Nephron (organoid): ENCODE measurements at regions not wholly inside any gene's neighbourhood (a gene's known extent, or its start where the extent isn't known, plus 50 kb on each side); places are given as distances from the start of the nearest gene placed in this dataset.
"Not testable (repeated sequence)": the region's sequence is repeated elsewhere in the genome, so short reads cannot be mapped to it uniquely, and the experiment has no call there.

Experiments used
- H3K27ac Mint-ChIP-seq, 3 experiments: 2 replicates each; pipeline ENCODE4 v1.8.0; 2020; ENCODE audit warnings: mixed read lengths in 3 of 3, mild to moderate bottlenecking in 2 of 3, moderate library complexity in 1 of 3
- H3K27me3 Mint-ChIP-seq: 2 replicates; pipeline ENCODE4 v1.8.0; 2021; ENCODE audit warnings: low read depth, mild to moderate bottlenecking, moderate library complexity, mixed read lengths
- H3K36me3 Mint-ChIP-seq: 2 replicates; pipeline ENCODE4 v1.8.0; 2020; ENCODE audit warnings: low read depth, mixed read lengths
- H3K4me1 Mint-ChIP-seq: 2 replicates; pipeline ENCODE4 v1.8.0; 2020; ENCODE audit warnings: mixed read lengths
- H3K4me3 Mint-ChIP-seq, 3 experiments: 2 replicates each; pipeline ENCODE4 v1.8.0; 2020; ENCODE audit warnings: mild to moderate bottlenecking in 3 of 3, mixed read lengths in 3 of 3, moderate library complexity in 2 of 3
- H3K9me3 Mint-ChIP-seq: 2 replicates; pipeline ENCODE4 v1.8.0; 2020; ENCODE audit warnings: mixed read lengths
- TF ChIP-seq, protein P1 (sequence below), 3 experiments: fragments of 200-600 bp; sonication (generic); IDR thresholded peaks; one replicate each; pipeline ENCODE4 v1.5.0; 2021; ENCODE audit warnings: antibody characterized with exemption in 3 of 3; ENCODE audit not compliant: unreplicated experiment in 3 of 3

DNA sequence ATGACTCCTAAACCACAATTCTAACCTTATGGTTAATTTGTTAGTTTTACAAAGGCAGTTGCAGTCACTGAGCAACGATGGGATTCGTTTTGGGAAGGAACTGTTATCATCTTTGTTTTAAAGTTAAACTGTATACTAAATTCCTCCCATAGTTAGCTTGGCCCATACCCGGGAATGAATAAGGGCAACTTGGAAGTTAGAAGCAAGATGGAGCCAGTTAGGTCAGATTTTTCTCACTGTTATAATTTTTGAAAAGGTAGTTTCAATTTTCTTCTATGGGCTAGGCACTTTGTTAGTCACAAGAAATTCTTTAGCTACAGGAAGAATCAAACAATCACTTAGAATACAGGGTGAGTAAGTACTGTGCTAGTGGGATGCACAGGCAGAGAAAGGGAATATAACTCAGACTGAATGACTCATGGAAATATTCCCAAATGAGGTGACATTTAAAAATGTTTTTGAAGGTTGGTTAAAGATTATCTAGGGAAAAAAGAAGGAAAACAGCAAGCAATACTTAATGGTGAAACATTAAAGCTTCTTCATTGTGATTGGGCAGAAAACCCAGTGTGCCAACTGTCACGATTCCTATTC, 153.6 kb downstream of the MAGEB17 start:
- Mint-ChIP-seq H3K4me1 (no peaks in the 10 kb centered on the region), H3K27me3 (no peaks in the 10 kb centered on the region), H3K4me3 (no peak overlapping the region), H3K27ac (no peak overlapping the region), H3K9me3 (peaks cover 14% of the 10 kb centered on the region), H3K36me3 (peaks cover 10% of the 10 kb centered on the region)
- TF ChIP-seq, protein P1, sequence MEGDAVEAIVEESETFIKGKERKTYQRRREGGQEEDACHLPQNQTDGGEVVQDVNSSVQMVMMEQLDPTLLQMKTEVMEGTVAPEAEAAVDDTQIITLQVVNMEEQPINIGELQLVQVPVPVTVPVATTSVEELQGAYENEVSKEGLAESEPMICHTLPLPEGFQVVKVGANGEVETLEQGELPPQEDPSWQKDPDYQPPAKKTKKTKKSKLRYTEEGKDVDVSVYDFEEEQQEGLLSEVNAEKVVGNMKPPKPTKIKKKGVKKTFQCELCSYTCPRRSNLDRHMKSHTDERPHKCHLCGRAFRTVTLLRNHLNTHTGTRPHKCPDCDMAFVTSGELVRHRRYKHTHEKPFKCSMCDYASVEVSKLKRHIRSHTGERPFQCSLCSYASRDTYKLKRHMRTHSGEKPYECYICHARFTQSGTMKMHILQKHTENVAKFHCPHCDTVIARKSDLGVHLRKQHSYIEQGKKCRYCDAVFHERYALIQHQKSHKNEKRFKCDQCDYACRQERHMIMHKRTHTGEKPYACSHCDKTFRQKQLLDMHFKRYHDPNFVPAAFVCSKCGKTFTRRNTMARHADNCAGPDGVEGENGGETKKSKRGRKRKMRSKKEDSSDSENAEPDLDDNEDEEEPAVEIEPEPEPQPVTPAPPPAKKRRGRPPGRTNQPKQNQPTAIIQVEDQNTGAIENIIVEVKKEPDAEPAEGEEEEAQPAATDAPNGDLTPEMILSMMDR (IDR thresholded peaks at IDR 0.05; ENCODE audit: unreplicated experiment in 3 of 3): no peak

DNA sequence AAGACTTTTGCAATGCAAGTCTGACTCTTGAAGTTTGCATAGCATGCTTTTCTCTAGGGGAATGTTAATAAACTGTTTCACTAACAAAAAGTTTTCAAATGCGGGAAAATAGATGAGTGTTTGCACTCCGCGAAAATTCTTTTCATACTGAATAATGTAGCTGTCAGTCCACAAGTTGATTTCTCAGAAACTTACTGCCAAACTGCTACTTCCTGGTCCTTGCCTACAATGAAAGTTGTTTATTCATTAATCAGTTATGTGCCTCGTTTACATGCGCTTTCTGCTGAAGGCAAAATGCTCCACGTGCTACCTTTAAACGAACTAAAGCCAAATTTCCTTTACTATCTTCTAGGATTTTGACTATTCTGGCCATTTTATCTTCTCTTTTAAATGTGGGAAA, 166.2 kb downstream of the MAGEB17 start:
- Mint-ChIP-seq H3K36me3 (no peaks in the 10 kb centered on the region), H3K4me3 (no peak overlapping the region), H3K4me1 (no peaks in the 10 kb centered on the region), H3K27me3 (no peaks in the 10 kb centered on the region), H3K9me3 (peaks cover 5% of the 10 kb centered on the region), H3K27ac (no peak overlapping the region)
- TF ChIP-seq, protein P1 (IDR thresholded peaks at IDR 0.05; ENCODE audit: unreplicated experiment in 3 of 3): no peak

- H3K36me3 Mint-ChIP-seq: no peaks in the 10 kb centered on the region
Observed at GRCh38 chrX:16335181-16335580, 167.9 kb downstream of the MAGEB17 start.

GRCh38 chrX:16347968-16348670, 180.8 kb downstream of the MAGEB17 start:
- peaks cover 4% of the 10 kb centered on the region for H3K36me3 Mint-ChIP-seq
- TF ChIP-seq, protein P1 (IDR thresholded peaks at IDR 0.05; ENCODE audit: unreplicated experiment in 3 of 3): no peak
- no peaks in the 10 kb centered on the region for H3K4me1 Mint-ChIP-seq
- no peaks in the 10 kb centered on the region for H3K27me3 Mint-ChIP-seq
- H3K4me3 Mint-ChIP-seq: no peak overlapping the region
- peaks cover 10% of the 10 kb centered on the region for H3K9me3 Mint-ChIP-seq
- H3K27ac Mint-ChIP-seq: no peak overlapping the region

More at GRCh38 chrX:16335181-16335580, 167.9 kb downstream of the MAGEB17 start:
- no peak overlapping the region for H3K27ac Mint-ChIP-seq
- H3K9me3 Mint-ChIP-seq: peaks cover 11% of the 10 kb centered on the region
- H3K27me3 Mint-ChIP-seq: no peaks in the 10 kb centered on the region
- TF ChIP-seq, protein P1 (IDR thresholded peaks at IDR 0.05; ENCODE audit: unreplicated experiment in 3 of 3): no peak
- H3K4me1 Mint-ChIP-seq: no peaks in the 10 kb centered on the region
- H3K4me3 Mint-ChIP-seq: no peak overlapping the region

DNA sequence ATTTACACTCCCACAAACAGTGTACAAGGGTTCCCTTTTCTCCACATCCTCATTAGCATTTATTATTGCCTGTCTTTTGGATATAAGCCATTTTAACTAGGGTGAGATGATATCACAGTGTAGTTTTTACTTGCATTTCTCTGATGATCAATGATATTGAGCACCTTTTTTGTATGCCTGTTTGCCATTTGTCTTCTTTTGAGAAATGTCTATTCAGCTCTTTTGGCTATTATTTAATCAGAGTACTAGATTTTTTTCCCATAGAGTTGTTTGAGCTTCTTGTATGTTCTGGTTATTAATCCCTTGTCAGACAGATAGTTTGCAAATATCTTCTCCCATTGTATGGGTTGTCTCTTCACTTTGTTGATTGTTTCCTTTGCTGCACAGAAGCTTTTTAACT, 190.6 kb downstream of the MAGEB17 start:
- H3K27ac Mint-ChIP-seq: no peak overlapping the region
- TF ChIP-seq, protein P1 (IDR thresholded peaks at IDR 0.05; ENCODE audit: unreplicated experiment in 3 of 3): no peak
- no peaks in the 10 kb centered on the region for H3K4me1 Mint-ChIP-seq
- peaks cover 6% of the 10 kb centered on the region for H3K9me3 Mint-ChIP-seq
- no peaks in the 10 kb centered on the region for H3K27me3 Mint-ChIP-seq
- H3K36me3 Mint-ChIP-seq: peaks cover 13% of the 10 kb centered on the region
- no peak overlapping the region for H3K4me3 Mint-ChIP-seq

DNA sequence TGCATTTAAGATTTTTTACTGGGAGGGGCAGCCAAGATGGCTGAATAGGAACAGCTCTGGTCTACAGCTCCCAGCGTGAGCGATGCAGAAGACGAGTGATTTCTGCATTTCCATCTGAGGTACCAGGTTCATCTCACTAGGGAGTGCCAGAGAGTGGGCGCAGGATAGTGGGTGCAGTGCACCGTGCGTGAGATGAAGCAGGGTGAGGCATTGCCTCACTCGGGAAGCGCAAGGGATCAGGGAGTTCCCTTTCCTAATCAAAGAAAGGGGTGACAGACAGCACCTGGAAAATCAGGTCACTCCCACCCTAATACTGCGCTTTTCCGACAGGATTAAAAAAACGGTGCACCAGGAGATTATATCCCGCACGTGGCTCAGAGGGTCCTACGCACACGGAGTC, 192.8 kb downstream of the MAGEB17 start:
- H3K4me1 Mint-ChIP-seq: not testable (repeated sequence)

More for the DNA sequence above, 192.8 kb downstream of the MAGEB17 start:
- H3K27me3 Mint-ChIP-seq, H3K4me3 Mint-ChIP-seq, H3K27ac Mint-ChIP-seq, H3K9me3 Mint-ChIP-seq: not testable (repeated sequence)
- peaks cover 13% of the 10 kb centered on the region for H3K36me3 Mint-ChIP-seq
